ENCODE measurements at regions not wholly inside any gene's neighbourhood (a gene's known extent, or its start where the extent isn't known, plus 50 kb on each side); places are given as distances from the start of the nearest gene placed in this dataset.

- TF ChIP-seq CTCF (IDR thresholded peaks at IDR 0.05; ENCODE audit: insufficient read depth, low read length) (no peak), POLR2AphosphoS5 (IDR thresholded peaks at IDR 0.05; ENCODE audit: low read depth) (no peak), GABPA (IDR thresholded peaks at IDR 0.05; ENCODE audit: low read depth) (no peak), SPI1 (IDR thresholded peaks at IDR 0.05; ENCODE audit: borderline replicate concordance, low read depth) (no peak), REST (IDR thresholded peaks at IDR 0.05; ENCODE audit: insufficient replicate concordance, low read depth) (no peak)
Measured at GRCh38 chr17:70535986-70536385, 366.7 kb downstream of the KCNJ2 start.

All from HL-60 (cell line).